SKM-1 treated with dmso at 0.1 percent for 144 hours (cell line): ENCODE measurements at regions not wholly inside any gene's neighbourhood (a gene's known extent, or its start where the extent isn't known, plus 50 kb on each side); places are given as distances from the start of the nearest gene placed in this dataset.

Source experiments
- DNase-seq: peaks from one replicate; lab custom pipeline; 2025; ENCODE audit not compliant: unreplicated experiment; lab: John Stamatoyannopoulos, UW

GRCh38 chr6:54057058-54057457, 54.2 kb upstream of the MLIP start:
- no peak for DNase-seq

GRCh38 chr6:54058236-54058635, 53.0 kb upstream of the MLIP start:
- no peak for DNase-seq

- no peak for DNase-seq
Observed at GRCh38 chr6:54059683-54060082, 51.6 kb upstream of the MLIP start.

GRCh38 chr6:54060286-54060685, 51.0 kb upstream of the MLIP start:
- DNase-seq, result peak; percentile 14
